ENCODE measurements at regions not wholly inside any gene's neighbourhood (a gene's known extent, or its start where the extent isn't known, plus 50 kb on each side); places are given as distances from the start of the nearest gene placed in this dataset.

- TF ChIP-seq ZNF318 (IDR thresholded peaks at IDR 0.05; ENCODE audit: borderline replicate concordance in 1 of 2, low read depth in 1 of 2) (peak in 1 of 2 experiments; percentile 90; a peak in 2 of 4 replicates), ZEB2 (IDR thresholded peaks at IDR 0.05) (peak; percentile 93; the same call in 1 of the 2 replicates), ATF1 (CRISPR knock-in tag; IDR thresholded peaks at IDR 0.05) (no peak), ATF1 (tag; IDR thresholded peaks at IDR 0.05) (peak; percentile 34; the same call in 1 of the 2 replicates), CEBPG (CRISPR knock-in tag; IDR thresholded peaks at IDR 0.05) (peak; percentile 96), CEBPG (tag; conservative IDR thresholded peaks at IDR 0.05 in 1 of 2, IDR thresholded peaks at IDR 0.05 in 1 of 2) (peak; percentile 92), NCOR1 (IDR thresholded peaks at IDR 0.05) (peak; percentile 91), GATAD2B (IDR thresholded peaks at IDR 0.05; ENCODE audit: borderline replicate concordance) (peak; percentile 88), SMARCE1 (IDR thresholded peaks at IDR 0.05) (peak; percentile 92), JUN (IDR thresholded peaks at IDR 0.05; ENCODE audit: borderline replicate concordance, low read depth, low read length) (peak; percentile 90), JUN (CRISPR knock-in tag; IDR thresholded peaks at IDR 0.05; ENCODE audit: borderline replicate concordance) (no peak), PHF21A (IDR thresholded peaks at IDR 0.05; ENCODE audit: borderline replicate concordance, low read depth) (0 out of 2 replicates have a peak, but pooled peaks have one; percentile 51), MAFK (IDR thresholded peaks at IDR 0.05; ENCODE audit: low read length) (peak; percentile 94), L3MBTL2 (IDR thresholded peaks at IDR 0.05) (peak; percentile 21; the same call in 1 of the 2 replicates), CBX3 (IDR thresholded peaks at IDR 0.05; ENCODE audit: borderline replicate concordance in 1 of 2, low read length in 2 of 2) (peak in 1 of 2 experiments; percentile 79; a peak in 2 of 3 replicates), NR1H2 (CRISPR knock-in tag; IDR thresholded peaks at IDR 0.05) (peak; percentile 70; the same call in 1 of the 2 replicates), PML (IDR thresholded peaks at IDR 0.05; ENCODE audit: low read length) (no peak; the same call in 1 of the 2 replicates), MAX (CRISPR knock-in tag; IDR thresholded peaks at IDR 0.05) (peak; percentile 64)
These were observed 97.7 kb upstream of the JUN start (continued) for GRCh38 chr1:58881471-58881994.
